IMR-90 (cell line): ENCODE measurements at regions not wholly inside any gene's neighbourhood (a gene's known extent, or its start where the extent isn't known, plus 50 kb on each side); places are given as distances from the start of the nearest gene placed in this dataset.

Source experiments
- ATAC-seq: fragments of 200-7000 bp; cut with Tn5 transposase; 2 replicates; pipeline ENCODE4 v1.9.1; 2020; ENCODE audit warnings: low read depth, mild to moderate bottlenecking, moderate library complexity
- BruUV-seq: library from RNA; stranded (reverse); fragments of 400-500 nt; replicated peaks from 2 replicates; lab custom pipeline; 2021; lab: Mats Ljungman, UMichigan
- CTCF ChIA-PET: fragments of 300-600 bp; formaldehyde crosslinking; extraction: SDS; loops from one replicate; lab custom pipeline; 2021; ENCODE audit warnings: antibody characterized with exemption; lab: Yijun Ruan, JAX
- POLR2A ChIA-PET: fragments of 300-600 bp; sonication (Branson Sonifier 250); formaldehyde crosslinking; loops from one replicate; lab custom pipeline; 2022; ENCODE audit warnings: antibody characterized with exemption; ENCODE audit not compliant: unreplicated experiment; lab: Charles Lee
- DNase-seq: peaks from one replicate; pipeline ENCODE4 v3.0.0; 2013
- H2AFZ ChIP-seq: replicated peaks from 2 replicates; pipeline ENCODE3; 2013; ENCODE audit warnings: low read length, mild to moderate bottlenecking; ENCODE audit not compliant: poor library complexity
- H2AK5ac ChIP-seq: 2 replicates; pipeline ENCODE4 v1.6.1; 2013; ENCODE audit warnings: low read depth, low read length, inconsistent platforms
- H2AK9ac ChIP-seq: replicated peaks from 2 replicates; pipeline ENCODE3; 2013; ENCODE audit warnings: mild to moderate bottlenecking, low read depth, low read length, moderate library complexity; ENCODE audit not compliant: poor library complexity
- H2BK120ac ChIP-seq: 2 replicates; pipeline ENCODE4 v1.6.1; 2013; ENCODE audit warnings: low read depth, low read length, inconsistent platforms
- H2BK15ac ChIP-seq: 3 replicates; pipeline ENCODE4 v1.6.1; 2013; ENCODE audit warnings: low read depth, low read length, inconsistent platforms
- H2BK20ac ChIP-seq: 2 replicates; pipeline ENCODE4 v1.6.1; 2013; ENCODE audit warnings: low read depth, mild to moderate bottlenecking, inconsistent platforms, low read length, moderate library complexity
- H2BK5ac ChIP-seq: 2 replicates; pipeline ENCODE4 v1.6.1; 2013; ENCODE audit warnings: mild to moderate bottlenecking, low read depth, low read length, inconsistent platforms; ENCODE audit not compliant: poor library complexity, severe bottlenecking
- H3K14ac ChIP-seq: replicated peaks from 2 replicates; pipeline ENCODE4 v1.6.1; 2013; ENCODE audit warnings: low read depth, low read length, inconsistent platforms
- H3K18ac ChIP-seq: 2 replicates; pipeline ENCODE4 v1.6.1; 2013; ENCODE audit warnings: low read depth, low read length, control low read depth
- H3K23ac ChIP-seq: 2 replicates; pipeline ENCODE4 v1.6.1; 2013; ENCODE audit warnings: low read depth, low read length, inconsistent platforms
- H3K27ac ChIP-seq: 2 replicates; pipeline ENCODE4 v1.5.1; 2013; ENCODE audit warnings: mild to moderate bottlenecking, control low read depth, low read length; ENCODE audit not compliant: insufficient read depth
- H3K27me3 ChIP-seq: 2 replicates; pipeline ENCODE4 v1.6.1; 2013; ENCODE audit warnings: low read length; ENCODE audit not compliant: control insufficient read depth, insufficient read depth
- H3K36me3 ChIP-seq: 2 replicates; pipeline ENCODE4 v1.6.1; 2013; ENCODE audit warnings: low read length, mixed read lengths; ENCODE audit not compliant: control insufficient read depth, insufficient read depth
- H3K4ac ChIP-seq: 2 replicates; pipeline ENCODE4 v1.6.1; 2013; ENCODE audit warnings: low read depth, low read length, inconsistent platforms
- H3K4me1 ChIP-seq: 2 replicates; pipeline ENCODE4 v1.6.1; 2013; ENCODE audit warnings: low read length, mixed read lengths; ENCODE audit not compliant: control insufficient read depth, insufficient read depth
- H3K4me2 ChIP-seq: 2 replicates; pipeline ENCODE4 v1.6.1; 2013; ENCODE audit warnings: low read depth, mild to moderate bottlenecking, control low read depth, low read length, moderate library complexity
- H3K4me3 ChIP-seq: 2 replicates; pipeline ENCODE4 v1.5.1; 2013; ENCODE audit warnings: low read depth, mild to moderate bottlenecking, control low read depth, low read length, moderate library complexity; ENCODE audit not compliant: insufficient read depth
- H3K56ac ChIP-seq: 2 replicates; pipeline ENCODE4 v1.6.1; 2013; ENCODE audit warnings: low read length, inconsistent platforms; ENCODE audit not compliant: insufficient read depth; ENCODE audit errors: extremely low read depth
- H3K79me1 ChIP-seq, 2 experiments: 2 replicates each; pipeline ENCODE4 v1.6.1; 2013; ENCODE audit warnings: low read length in 2 of 2, inconsistent platforms in 1 of 2, low read depth in 1 of 2
- H3K9ac ChIP-seq: 2 replicates; pipeline ENCODE4 v1.6.1; 2013; ENCODE audit warnings: low read depth, low read length, control low read depth
- H3K9me1 ChIP-seq: 2 replicates; pipeline ENCODE4 v1.6.1; 2013; ENCODE audit warnings: low read length, inconsistent platforms; ENCODE audit not compliant: insufficient read depth
- H3K9me3 ChIP-seq: 2 replicates; pipeline ENCODE4 v1.6.1; 2013; ENCODE audit warnings: low read length; ENCODE audit not compliant: control insufficient read depth, insufficient read depth
- H4K20me1 ChIP-seq: 2 replicates; pipeline ENCODE4 v1.6.1; 2013; ENCODE audit warnings: low read length, inconsistent platforms; ENCODE audit not compliant: insufficient read depth
- H4K5ac ChIP-seq: 2 replicates; pipeline ENCODE4 v1.6.1; 2013; ENCODE audit warnings: mild to moderate bottlenecking, low read depth, low read length, control low read depth
- H4K8ac ChIP-seq, 2 experiments: 2 replicates each; pipeline ENCODE4 v1.6.1; 2013; ENCODE audit warnings: low read depth in 2 of 2, low read length in 2 of 2, control low read depth in 1 of 2, inconsistent platforms in 1 of 2
- H4K91ac ChIP-seq: 2 replicates; pipeline ENCODE4 v1.6.1; 2013; ENCODE audit warnings: low read depth, low read length, inconsistent platforms; ENCODE audit not compliant: insufficient read depth
- FOS ChIP-seq: fragments of 150-350 bp; IDR thresholded peaks from 2 replicates; pipeline ENCODE4 v1.6.1; 2016; ENCODE audit warnings: low read depth, low read length
- MAFK ChIP-seq: IDR thresholded peaks from 2 replicates; pipeline ENCODE4 v1.6.1; 2012; ENCODE audit warnings: low read depth, low read length, improper control_type of control experiment
- MXI1 ChIP-seq: IDR thresholded peaks from 2 replicates; pipeline ENCODE4 v1.6.1; 2012; ENCODE audit warnings: low read depth, mild to moderate bottlenecking, low read length, moderate library complexity, borderline replicate concordance
- NFE2L2 ChIP-seq: fragments of 150-350 bp; IDR thresholded peaks from 2 replicates; pipeline ENCODE4 v1.6.1; 2016; ENCODE audit warnings: low read depth, mild to moderate bottlenecking, low read length
- POLR2A ChIP-seq: IDR thresholded peaks from 2 replicates; pipeline ENCODE4 v1.6.1; 2012; ENCODE audit warnings: mild to moderate bottlenecking, low read depth, low read length
- RCOR1 ChIP-seq: IDR thresholded peaks from 2 replicates; pipeline ENCODE4 v1.6.1; 2012; ENCODE audit warnings: mild to moderate bottlenecking, low read length, improper control_type of control experiment; ENCODE audit not compliant: insufficient replicate concordance
- WGBS, 2 experiments: methylation state at CpG; one replicate each; pipeline versions ENCODE4 v1.1.5 to v1.1.7; 2013; ENCODE audit warnings: missing lambda C conversion rate in 2 of 2; ENCODE audit not compliant: insufficient read length in 1 of 2; ENCODE audit errors: extremely low coverage in 2 of 2; 5-methylcytosine and 5-hydroxymethylcytosine counted together
- dilution Hi-C: fragments of 300-500 bp; cut with HindIII; formaldehyde crosslinking; loops from one replicate; pipeline ENCODE4 v1.14.3; 2018; ENCODE audit warnings: low sequenced_read_pairs; ENCODE audit not compliant: unreplicated experiment
- in situ Hi-C: fragments of 300-500 bp; cut with MboI; formaldehyde crosslinking; loops from 3 replicates; pipeline ENCODE4 v1.14.3; 2019; ENCODE audit warnings: low sequenced_read_pairs, inconsistent platforms, mixed read lengths
- intact Hi-C: fragments of 100-400 bp; cut with micrococcal nuclease; formaldehyde crosslinking; loops from 2 replicates; pipeline ENCODE4 v1.10.0; 2022
- TF ChIP-seq, protein P1 (sequence below): conservative IDR thresholded peaks from 2 replicates; pipeline ENCODE4 v1.5.1; 2012; ENCODE audit warnings: mild to moderate bottlenecking, low read depth, low read length, improper control_type of control experiment

DNA sequence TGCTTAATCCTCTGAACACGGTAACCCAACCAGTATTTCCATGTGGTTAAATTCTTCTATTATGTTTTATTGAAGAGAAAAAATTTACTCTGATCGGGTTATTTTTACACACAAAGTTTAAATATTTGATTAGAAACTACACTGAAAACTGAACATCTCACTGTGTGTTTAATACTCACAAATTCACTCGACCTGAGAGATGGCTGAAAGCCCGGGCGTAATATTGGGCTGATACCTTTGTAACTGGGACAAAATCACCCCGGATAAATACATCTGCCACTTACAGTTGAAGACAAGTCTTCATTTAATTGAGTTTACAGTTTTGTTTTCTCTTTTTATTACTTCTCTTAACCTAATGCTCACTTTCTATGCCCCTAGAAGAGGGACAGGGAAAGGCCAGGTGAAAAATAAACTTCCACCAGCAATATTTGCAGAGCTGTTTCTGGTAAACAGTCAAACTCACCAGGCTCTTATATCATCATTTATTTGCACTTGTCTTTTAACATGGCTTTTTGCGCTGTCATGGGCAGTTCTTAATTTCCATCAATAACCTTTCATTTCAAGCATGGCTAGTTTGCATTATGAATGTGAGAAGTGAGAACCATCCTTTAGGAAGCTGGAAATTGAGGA is 145.6 kb upstream of the TMCO5A start:
- Histone ChIP-seq H3K4me3 (no peak overlapping the region), H2BK20ac (peak overlapping the region; percentile 85), H4K91ac (no peak overlapping the region), H3K18ac (peak overlapping the region; percentile 18; the same call in 1 of the 2 replicates), H3K27me3 (no peaks in the 10 kb centered on the region), H3K79me1 (no peaks in the 10 kb centered on the region), H4K5ac (peak overlapping the region; percentile 29; the same call in 1 of the 2 replicates), H2BK15ac (peak overlapping the region; percentile 15; the same call in 1 of the 3 replicates), H4K20me1 (no peaks in the 10 kb centered on the region), H3K56ac (no peak overlapping the region), H3K36me3 (no peaks in the 10 kb centered on the region), H2AK5ac (0 out of 2 replicates have a peak overlapping the region, but pooled peaks have one; percentile 38), H3K9ac (no peak overlapping the region), H3K4me2 (no peak overlapping the region), H2BK120ac (peak overlapping the region; percentile 65), H3K4me1 (peaks cover 5% of the 10 kb centered on the region; the same call in 1 of the 2 replicates), H3K4ac (peak overlapping the region; percentile 59; the same call in 1 of the 2 replicates), H3K9me1 (0 out of 2 replicates have a peak, but pooled peaks cover 5% of the 10 kb centered on the region), H3K27ac (no peak overlapping the region), H3K23ac (no peak overlapping the region), H3K14ac (0 out of 2 replicates have a peak overlapping the region, but pooled peaks have one; percentile 43), H2AFZ (no peak overlapping the region), H2BK5ac (no peak overlapping the region), H2AK9ac (no peak overlapping the region), H3K9me3 (no peaks in the 10 kb centered on the region), H4K8ac (peak overlapping the region in 1 of 2 experiments; percentile 53; a peak in 2 of 4 replicates)
- ATAC-seq (no peak), DNase-seq (no peak)
- BruUV-seq, result no TSS peak
- intact Hi-C loops, result loop anchor here (10.0 kb wide), 1 partner anchor 64 kb away; no protein-coding TSS in a partner anchor
- ChIA-PET POLR2A (no interaction called here), CTCF (no interaction called here)
- TF ChIP-seq RCOR1 (no peak), POLR2A (no peak), FOS (no peak), NFE2L2 (no peak), MAFK (no peak), MXI1 (no peak)
- TF ChIP-seq, protein P1, sequence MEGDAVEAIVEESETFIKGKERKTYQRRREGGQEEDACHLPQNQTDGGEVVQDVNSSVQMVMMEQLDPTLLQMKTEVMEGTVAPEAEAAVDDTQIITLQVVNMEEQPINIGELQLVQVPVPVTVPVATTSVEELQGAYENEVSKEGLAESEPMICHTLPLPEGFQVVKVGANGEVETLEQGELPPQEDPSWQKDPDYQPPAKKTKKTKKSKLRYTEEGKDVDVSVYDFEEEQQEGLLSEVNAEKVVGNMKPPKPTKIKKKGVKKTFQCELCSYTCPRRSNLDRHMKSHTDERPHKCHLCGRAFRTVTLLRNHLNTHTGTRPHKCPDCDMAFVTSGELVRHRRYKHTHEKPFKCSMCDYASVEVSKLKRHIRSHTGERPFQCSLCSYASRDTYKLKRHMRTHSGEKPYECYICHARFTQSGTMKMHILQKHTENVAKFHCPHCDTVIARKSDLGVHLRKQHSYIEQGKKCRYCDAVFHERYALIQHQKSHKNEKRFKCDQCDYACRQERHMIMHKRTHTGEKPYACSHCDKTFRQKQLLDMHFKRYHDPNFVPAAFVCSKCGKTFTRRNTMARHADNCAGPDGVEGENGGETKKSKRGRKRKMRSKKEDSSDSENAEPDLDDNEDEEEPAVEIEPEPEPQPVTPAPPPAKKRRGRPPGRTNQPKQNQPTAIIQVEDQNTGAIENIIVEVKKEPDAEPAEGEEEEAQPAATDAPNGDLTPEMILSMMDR, result no peak
- in situ Hi-C loops, result no loop called here
- dilution Hi-C loops, result no loop called here
- WGBS, 2 experiments, result no CpG with 5 or more reads among the region's 7 CpGs
